ENCODE measurements at regions not wholly inside any gene's neighbourhood (a gene's known extent, or its start where the extent isn't known, plus 50 kb on each side); places are given as distances from the start of the nearest gene placed in this dataset.
A peak's percentile ranks its signal among the peaks of the same experiment; 100 is the strongest.

GRCh38 chr7:47221826-47222225 is 360.1 kb downstream of the TNS3 start:
- ATAC-seq, result no peak
- intact Hi-C loops (cut with micrococcal nuclease), result no loop called here

GRCh38 chr7:47218378-47219176 is 363.3 kb downstream of the TNS3 start:
- intact Hi-C loops (cut with micrococcal nuclease), result no loop called here
- no peak for ATAC-seq
- DNase-seq, result no peak

More at GRCh38 chr7:47221826-47222225, 360.1 kb downstream of the TNS3 start:
- no peak for DNase-seq

GRCh38 chr7:47217570-47218360 is 364.1 kb downstream of the TNS3 start:
- DNase-seq (no peak), ATAC-seq (no peak)
- intact Hi-C loops (cut with micrococcal nuclease), result no loop called here

DNA sequence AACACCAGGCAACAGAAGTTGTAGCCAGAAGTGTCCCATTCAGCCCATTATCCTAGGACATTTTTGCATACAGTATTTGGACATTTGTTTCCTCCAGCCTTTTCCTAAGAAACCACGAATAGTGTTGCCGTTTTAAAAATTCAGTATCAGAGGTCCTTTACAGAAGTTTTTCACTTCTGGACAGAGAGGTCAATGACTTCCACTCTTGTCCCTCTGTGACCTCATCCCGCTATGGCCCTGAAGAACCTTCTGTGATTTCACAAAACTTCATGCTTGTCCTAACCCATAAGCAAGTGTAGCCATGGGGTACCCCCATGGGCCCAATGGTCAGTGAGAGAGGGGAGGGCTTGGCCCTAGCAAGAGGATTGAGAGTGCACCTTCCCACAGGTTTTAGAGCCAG is 364.8 kb downstream of the TNS3 start:
- no peak for DNase-seq
- intact Hi-C loops (cut with micrococcal nuclease), result no loop called here
- ATAC-seq, result no peak

GRCh38 chr7:47216439-47216838 is 365.5 kb downstream of the TNS3 start:
- peak; percentile 40 for ATAC-seq
- DNase-seq, result no peak
- intact Hi-C loops (cut with micrococcal nuclease), result no loop called here

DNA sequence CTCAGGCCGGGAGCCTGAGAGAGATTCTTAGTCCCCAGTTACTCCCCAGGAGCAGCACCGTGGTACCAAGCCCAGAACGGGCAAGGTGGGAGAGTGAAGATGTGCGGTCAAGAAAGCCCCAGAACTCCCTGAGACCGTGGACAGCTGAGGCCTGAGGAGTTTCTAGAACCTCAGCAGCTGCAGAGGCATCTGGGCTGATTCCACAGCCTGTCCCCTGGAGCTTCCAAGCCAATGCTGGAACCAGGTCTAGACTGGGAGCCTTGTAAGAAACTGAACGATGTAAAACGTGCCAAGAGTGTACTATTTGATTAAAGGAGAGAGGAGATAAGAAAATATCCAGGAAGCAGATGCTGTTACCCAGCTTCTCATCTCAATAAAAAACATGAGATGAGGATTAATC is 366.3 kb downstream of the TNS3 start:
- no peak for DNase-seq
- peak; percentile 84 for ATAC-seq
- intact Hi-C loops (cut with micrococcal nuclease), result no loop called here

DNA sequence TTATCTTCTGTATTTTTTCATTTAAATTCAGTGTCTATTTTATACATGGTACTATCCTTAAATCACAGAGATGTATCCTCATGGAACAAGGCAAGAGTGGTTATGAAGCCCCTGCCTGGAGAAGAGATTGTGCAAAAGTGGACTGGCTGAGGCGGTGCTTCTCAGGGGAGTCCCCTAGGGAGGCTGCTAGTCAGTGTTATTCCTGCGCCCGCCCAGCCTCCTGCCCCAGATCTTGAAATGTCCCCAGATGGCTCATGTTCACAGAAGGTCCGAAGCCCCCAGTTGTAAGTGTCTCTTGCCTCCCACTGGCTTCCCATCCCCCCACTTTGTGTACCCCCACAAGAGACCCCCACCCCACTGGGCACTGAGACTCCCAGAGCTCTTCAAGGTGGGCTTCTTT is 366.9 kb downstream of the TNS3 start:
- intact Hi-C loops (cut with micrococcal nuclease), result no loop called here
- DNase-seq, result peak; percentile 52
- ATAC-seq, result peak; percentile 79

DNA sequence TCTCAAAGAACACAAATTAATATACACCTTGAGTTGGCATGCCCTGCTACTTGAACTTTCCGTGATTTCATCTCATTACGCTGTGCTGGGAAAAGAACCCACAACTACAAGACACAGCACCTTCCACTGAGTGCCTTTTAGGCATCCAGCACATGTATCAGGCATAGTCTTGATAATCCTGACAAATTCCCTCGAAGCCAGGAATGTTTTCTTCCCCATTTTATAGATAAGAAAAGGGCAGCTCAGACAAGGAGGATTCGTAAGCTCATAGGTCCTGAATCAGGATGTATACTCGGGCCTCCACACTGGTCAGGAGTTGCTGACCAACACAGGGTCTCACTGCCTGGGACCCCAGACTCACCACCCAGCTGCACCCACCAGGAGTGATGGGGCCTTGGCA is 368.6 kb downstream of the TNS3 start:
- no peak for ATAC-seq
- DNase-seq, result no peak
- intact Hi-C loops (cut with micrococcal nuclease), result no loop called here

GRCh38 chr7:47211519-47211973 is 370.4 kb downstream of the TNS3 start:
- ATAC-seq (no peak), DNase-seq (no peak)
- intact Hi-C loops (cut with micrococcal nuclease), result no loop called here

GRCh38 chr7:47210281-47210854 is 371.5 kb downstream of the TNS3 start:
- DNase-seq, result no peak
- intact Hi-C loops (cut with micrococcal nuclease), result no loop called here
- no peak for ATAC-seq

DNA sequence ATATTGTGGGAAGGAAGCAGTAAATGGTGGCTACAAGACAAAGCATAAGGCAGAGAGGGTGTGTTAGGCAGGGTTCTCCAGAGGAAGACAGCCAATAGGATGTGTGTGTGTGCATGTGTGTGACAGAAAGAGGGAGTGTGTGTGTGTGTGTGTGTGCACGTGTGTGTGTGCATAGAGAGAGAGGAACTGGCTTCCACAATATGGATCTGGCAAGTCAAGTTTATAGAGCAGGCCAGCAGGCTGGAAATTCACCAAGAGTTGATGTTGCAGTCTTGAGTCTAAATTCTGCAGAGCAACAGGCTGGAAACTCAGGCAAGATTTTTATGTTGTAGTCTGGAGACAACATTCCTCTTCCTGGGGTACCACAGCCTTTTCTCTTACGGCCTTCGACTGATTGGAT is 374.0 kb downstream of the TNS3 start:
- intact Hi-C loops (cut with micrococcal nuclease), result no loop called here
- ATAC-seq (no peak), DNase-seq (no peak)

DNA sequence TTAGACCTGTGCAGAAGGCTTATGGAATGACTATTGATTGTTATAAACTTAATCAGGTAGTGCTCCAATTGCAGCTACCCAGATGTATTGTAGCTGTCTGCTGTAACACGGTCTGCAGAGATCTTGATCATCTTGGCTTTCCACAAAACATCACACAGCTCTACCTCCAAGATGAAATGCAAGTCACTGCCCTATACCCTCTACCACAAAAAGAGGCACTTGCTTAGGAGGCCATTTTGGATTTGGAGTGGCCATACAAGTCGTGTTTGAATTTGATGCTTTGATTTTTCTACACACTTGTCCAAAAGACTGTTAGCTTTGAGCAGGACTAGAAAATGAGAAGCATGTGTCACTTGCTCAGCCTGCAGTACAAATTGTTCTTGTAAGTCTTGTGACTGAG is 377.2 kb downstream of the TNS3 start:
- intact Hi-C loops (cut with micrococcal nuclease), result no loop called here
- no peak for ATAC-seq
- DNase-seq, result no peak

DNA sequence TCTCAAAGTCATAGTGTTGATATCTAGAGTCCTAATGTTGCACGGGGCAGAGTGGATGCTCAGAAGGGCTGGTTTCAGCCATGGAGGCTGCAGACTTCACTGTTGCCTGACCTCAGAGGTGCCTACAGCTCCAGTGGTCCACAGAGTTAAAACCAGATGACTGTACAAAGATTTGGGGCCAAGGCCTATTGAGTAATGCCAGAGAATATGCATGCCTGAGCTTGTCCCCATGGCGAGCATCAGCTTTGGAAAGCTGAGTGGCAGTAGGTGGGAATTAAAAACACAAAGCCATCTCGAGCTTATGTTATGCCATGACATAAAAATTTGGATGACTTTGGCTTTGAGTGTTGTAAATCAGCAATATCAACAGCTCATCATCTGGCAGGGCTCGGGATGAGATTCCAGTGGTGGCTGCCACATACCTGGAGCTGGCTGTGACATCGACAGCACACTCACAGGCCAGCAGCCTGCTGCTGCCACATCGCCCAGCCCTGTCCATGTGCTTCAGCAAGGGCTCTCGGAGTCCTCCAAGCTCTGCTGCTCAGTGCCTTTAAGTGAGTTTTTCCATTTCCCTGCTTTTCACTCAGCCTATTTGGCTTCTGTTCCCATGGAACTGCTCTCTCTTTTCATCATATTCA is 379.6 kb downstream of the TNS3 start:
- no peak for ATAC-seq
- intact Hi-C loops (cut with micrococcal nuclease), result no loop called here

DNA sequence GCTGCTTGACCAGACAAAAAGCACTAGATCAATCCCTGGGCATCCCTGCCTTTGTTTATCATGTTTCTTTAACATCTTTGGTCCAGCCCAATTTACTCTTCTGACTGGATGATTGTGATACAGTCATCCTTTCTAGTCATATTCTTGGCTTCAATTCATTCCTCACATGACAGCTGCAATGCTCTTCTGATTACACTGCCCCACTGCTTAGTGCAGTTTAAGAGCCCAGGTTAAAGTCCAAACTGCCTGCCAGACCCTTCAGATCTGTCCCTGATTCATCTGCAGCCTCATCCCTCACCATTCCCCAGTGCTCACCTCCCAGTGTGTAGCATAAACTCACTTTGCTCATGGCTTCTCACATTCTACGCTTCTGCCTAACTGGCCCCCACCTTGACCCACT is 383.8 kb downstream of the TNS3 start:
- no peak for DNase-seq
- peak; percentile 60 for ATAC-seq
- intact Hi-C loops (cut with micrococcal nuclease), result no loop called here

More for the DNA sequence above, 379.6 kb downstream of the TNS3 start:
- no peak for DNase-seq

- intact Hi-C loops (cut with micrococcal nuclease), result no loop called here
- DNase-seq (no peak), ATAC-seq (no peak)
Observed at GRCh38 chr7:47197486-47197885, 384.4 kb downstream of the TNS3 start.

GRCh38 chr7:47196737-47197136 is 385.2 kb downstream of the TNS3 start:
- ATAC-seq (no peak), DNase-seq (no peak)
- intact Hi-C loops (cut with micrococcal nuclease), result no loop called here

- ATAC-seq (no peak), DNase-seq (no peak)
- intact Hi-C loops (cut with micrococcal nuclease), result no loop called here
Observed at GRCh38 chr7:47196106-47196645, 385.7 kb downstream of the TNS3 start.

GRCh38 chr7:47195641-47196040 is 386.3 kb downstream of the TNS3 start:
- intact Hi-C loops (cut with micrococcal nuclease), result no loop called here
- ATAC-seq (no peak), DNase-seq (no peak)

DNA sequence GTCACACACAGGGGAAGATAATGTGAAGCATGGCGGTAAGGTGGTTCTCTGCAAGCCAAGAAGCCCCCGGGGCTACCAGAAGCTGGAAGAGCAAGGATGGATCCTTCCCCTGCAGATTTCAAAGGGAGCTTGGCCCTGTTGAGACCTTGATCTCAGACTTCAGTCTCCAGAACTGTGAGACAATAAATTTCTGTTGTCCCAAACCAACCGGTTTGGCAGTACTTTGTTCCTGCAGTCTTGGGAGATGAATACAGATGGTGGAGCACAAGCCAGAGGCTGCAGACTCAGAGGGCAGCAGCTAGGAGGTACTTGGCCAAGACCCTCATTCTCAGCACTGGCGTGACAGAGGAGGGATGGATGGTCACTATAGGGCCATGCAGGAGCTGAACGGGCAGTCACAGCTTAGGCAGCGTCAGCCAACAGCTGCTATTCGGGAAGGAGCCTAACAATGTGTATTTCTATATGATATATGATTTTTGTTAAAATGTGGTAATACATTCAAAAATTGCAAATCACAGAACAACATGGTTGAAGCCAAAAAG is 387.3 kb downstream of the TNS3 start:
- DNase-seq (no peak), ATAC-seq (no peak)
- intact Hi-C loops (cut with micrococcal nuclease), result no loop called here

Data from left ventricle myocardium superior (tissue), 1 donor.